AG08396 (cell line): ENCODE measurements at regions not wholly inside any gene's neighbourhood (a gene's known extent, or its start where the extent isn't known, plus 50 kb on each side); places are given as distances from the start of the nearest gene placed in this dataset.
"Not testable (repeated sequence)": the region's sequence is repeated elsewhere in the genome, so short reads cannot be mapped to it uniquely, and the experiment has no call there.

Source experiments
- DNase-seq: peaks from one replicate; pipeline ENCODE4 v3.0.0; 2012; ENCODE audit warnings: low spot score, mixed read lengths

GRCh38 chr14:105969026-105969425 is 442.6 kb downstream of the TMEM121 start:
- DNase-seq: not testable (repeated sequence)

- DNase-seq: not testable (repeated sequence)
Observed at GRCh38 chr14:105970821-105971220, 444.4 kb downstream of the TMEM121 start.

- DNase-seq: no peak
Observed at GRCh38 chr14:105971593-105972500, 445.5 kb downstream of the TMEM121 start.

GRCh38 chr14:105974902-105975301 is 448.5 kb downstream of the TMEM121 start:
- DNase-seq: no peak

GRCh38 chr14:105978618-105979295 is 452.4 kb downstream of the TMEM121 start:
- DNase-seq: no peak

GRCh38 chr14:105979446-105979845 is 453.1 kb downstream of the TMEM121 start:
- DNase-seq: no peak

- no peak for DNase-seq
Observed at GRCh38 chr14:105980224-105980623, 453.8 kb downstream of the TMEM121 start.

GRCh38 chr14:105981517-105982302 is 455.3 kb downstream of the TMEM121 start:
- DNase-seq: not testable (repeated sequence)

- DNase-seq: no peak
Observed at GRCh38 chr14:105982664-105983063, 456.3 kb downstream of the TMEM121 start.

GRCh38 chr14:105986894-105987284 is 460.5 kb downstream of the TMEM121 start:
- no peak for DNase-seq

- no peak for DNase-seq
Observed at GRCh38 chr14:105987563-105987962, 461.2 kb downstream of the TMEM121 start.

GRCh38 chr14:105989566-105990302 is 463.4 kb downstream of the TMEM121 start:
- no peak for DNase-seq

GRCh38 chr14:105991677-105992076 is 465.3 kb downstream of the TMEM121 start:
- not testable (repeated sequence) for DNase-seq

- no peak for DNase-seq
Observed at GRCh38 chr14:105993814-105994213, 467.4 kb downstream of the TMEM121 start.

GRCh38 chr14:105995011-105995710 is 468.8 kb downstream of the TMEM121 start:
- not testable (repeated sequence) for DNase-seq

GRCh38 chr14:105998597-105998996 is 472.2 kb downstream of the TMEM121 start:
- not testable (repeated sequence) for DNase-seq

- no peak for DNase-seq
Observed at GRCh38 chr14:105999361-106000028, 473.1 kb downstream of the TMEM121 start.

- not testable (repeated sequence) for DNase-seq
Observed at GRCh38 chr14:106000029-106000511, 473.7 kb downstream of the TMEM121 start.

- DNase-seq: not testable (repeated sequence)
Observed at GRCh38 chr14:106001277-106001676, 474.9 kb downstream of the TMEM121 start.

- no peak for DNase-seq
Observed at GRCh38 chr14:106003351-106003750, 477.0 kb downstream of the TMEM121 start.
